ENCODE measurements at regions not wholly inside any gene's neighbourhood (a gene's known extent, or its start where the extent isn't known, plus 50 kb on each side); places are given as distances from the start of the nearest gene placed in this dataset.

GRCh38 chr17:52383493-52384100 lies 225.1 kb upstream of the CA10 start:
- Mint-ChIP-seq H3K9me3 (no peaks in the 10 kb centered on the region), H3K27me3 (no peaks in the 10 kb centered on the region), H3K36me3 (no peaks in the 10 kb centered on the region), H3K4me3 (no peak overlapping the region), H3K4me1 (no peaks in the 10 kb centered on the region), H3K27ac (no peak overlapping the region)
- peak; percentile 22 for DNase-seq
- CTCF ChIA-PET: no interaction called here

GRCh38 chr17:52378860-52379259 lies 220.3 kb upstream of the CA10 start:
- no peak overlapping the region for H3K4me3 Mint-ChIP-seq
- DNase-seq: no peak
- no peaks in the 10 kb centered on the region for H3K36me3 Mint-ChIP-seq
- no peak overlapping the region for H3K27ac Mint-ChIP-seq
- CTCF ChIA-PET: no interaction called here
- no peaks in the 10 kb centered on the region for H3K9me3 Mint-ChIP-seq
- H3K27me3 Mint-ChIP-seq: no peaks in the 10 kb centered on the region
- no peaks in the 10 kb centered on the region for H3K4me1 Mint-ChIP-seq

DNA sequence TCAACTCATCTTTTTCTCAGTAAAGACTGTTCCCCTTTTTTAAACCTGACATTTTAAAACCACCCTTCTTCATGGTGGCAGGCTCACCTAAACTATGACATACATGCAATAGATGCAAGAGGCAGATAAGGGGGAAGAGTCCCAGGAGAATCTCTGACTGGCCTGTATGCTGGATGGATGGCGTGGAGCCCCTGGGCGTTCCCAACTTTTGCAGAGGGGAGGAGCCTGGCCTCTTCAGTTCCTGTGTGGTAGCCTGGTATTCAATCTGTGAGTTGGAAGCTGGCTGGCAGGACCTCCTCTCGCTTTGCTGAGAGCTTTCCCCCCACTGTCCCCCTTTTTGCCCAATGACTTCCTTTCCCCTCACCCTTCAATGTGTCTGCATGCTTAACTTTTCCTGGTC lies 217.6 kb upstream of the CA10 start:
- H3K4me1 Mint-ChIP-seq: no peaks in the 10 kb centered on the region
- H3K9me3 Mint-ChIP-seq: no peaks in the 10 kb centered on the region
- no peak overlapping the region for H3K27ac Mint-ChIP-seq
- H3K27me3 Mint-ChIP-seq: no peaks in the 10 kb centered on the region
- no peak for DNase-seq
- CTCF ChIA-PET: no interaction called here
- H3K36me3 Mint-ChIP-seq: no peaks in the 10 kb centered on the region
- no peak overlapping the region for H3K4me3 Mint-ChIP-seq

GRCh38 chr17:52368886-52369285 lies 210.4 kb upstream of the CA10 start:
- Mint-ChIP-seq H3K27ac (no peak overlapping the region), H3K36me3 (no peaks in the 10 kb centered on the region), H3K4me1 (no peaks in the 10 kb centered on the region), H3K9me3 (no peaks in the 10 kb centered on the region), H3K4me3 (no peak overlapping the region), H3K27me3 (no peaks in the 10 kb centered on the region)
- CTCF ChIA-PET: no interaction called here
- no peak for DNase-seq

GRCh38 chr17:52357854-52358253 lies 199.3 kb upstream of the CA10 start:
- no peaks in the 10 kb centered on the region for H3K27me3 Mint-ChIP-seq
- no peak for DNase-seq
- H3K27ac Mint-ChIP-seq: no peak overlapping the region
- CTCF ChIA-PET: no interaction called here
- no peaks in the 10 kb centered on the region for H3K4me1 Mint-ChIP-seq
- no peaks in the 10 kb centered on the region for H3K36me3 Mint-ChIP-seq
- H3K9me3 Mint-ChIP-seq: peaks cover 17% of the 10 kb centered on the region
- no peak overlapping the region for H3K4me3 Mint-ChIP-seq

GRCh38 chr17:52336796-52337195 lies 178.3 kb upstream of the CA10 start:
- H3K27me3 Mint-ChIP-seq: no peaks in the 10 kb centered on the region
- no peak overlapping the region for H3K27ac Mint-ChIP-seq

DNA sequence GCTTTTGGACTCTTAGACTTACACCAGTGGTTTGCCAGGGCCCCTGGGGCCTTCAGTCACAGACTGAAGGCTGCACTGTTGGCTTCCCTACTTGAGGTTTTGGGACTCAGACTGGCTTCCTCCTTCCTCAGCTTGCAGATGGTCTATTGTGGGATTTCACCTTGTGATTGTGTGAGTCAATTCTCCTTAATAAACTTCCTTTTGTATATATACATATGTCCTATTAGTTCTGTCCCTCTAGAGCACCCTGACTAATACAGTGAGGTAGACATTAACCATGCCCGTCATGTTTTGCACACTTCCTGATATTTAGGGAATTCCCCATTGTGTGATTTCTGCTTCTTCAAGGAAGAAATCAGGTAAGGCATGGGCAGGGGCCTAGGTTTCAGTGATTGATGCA lies 147.8 kb upstream of the CA10 start:
- no peak overlapping the region for H3K4me3 Mint-ChIP-seq
- H3K4me1 Mint-ChIP-seq: no peaks in the 10 kb centered on the region
- no peaks in the 10 kb centered on the region for H3K27me3 Mint-ChIP-seq
- CTCF ChIA-PET: no interaction called here
- no peaks in the 10 kb centered on the region for H3K9me3 Mint-ChIP-seq
- DNase-seq: no peak
- H3K36me3 Mint-ChIP-seq: no peaks in the 10 kb centered on the region
- H3K27ac Mint-ChIP-seq: no peak overlapping the region

More at GRCh38 chr17:52336796-52337195, 178.3 kb upstream of the CA10 start:
- peaks cover 4% of the 10 kb centered on the region for H3K9me3 Mint-ChIP-seq
- DNase-seq: no peak
- no peaks in the 10 kb centered on the region for H3K36me3 Mint-ChIP-seq
- CTCF ChIA-PET: no interaction called here
- no peaks in the 10 kb centered on the region for H3K4me1 Mint-ChIP-seq
- no peak overlapping the region for H3K4me3 Mint-ChIP-seq

GRCh38 chr17:52298881-52299280 lies 140.4 kb upstream of the CA10 start:
- no peaks in the 10 kb centered on the region for H3K27me3 Mint-ChIP-seq
- CTCF ChIA-PET: no interaction called here

DNA sequence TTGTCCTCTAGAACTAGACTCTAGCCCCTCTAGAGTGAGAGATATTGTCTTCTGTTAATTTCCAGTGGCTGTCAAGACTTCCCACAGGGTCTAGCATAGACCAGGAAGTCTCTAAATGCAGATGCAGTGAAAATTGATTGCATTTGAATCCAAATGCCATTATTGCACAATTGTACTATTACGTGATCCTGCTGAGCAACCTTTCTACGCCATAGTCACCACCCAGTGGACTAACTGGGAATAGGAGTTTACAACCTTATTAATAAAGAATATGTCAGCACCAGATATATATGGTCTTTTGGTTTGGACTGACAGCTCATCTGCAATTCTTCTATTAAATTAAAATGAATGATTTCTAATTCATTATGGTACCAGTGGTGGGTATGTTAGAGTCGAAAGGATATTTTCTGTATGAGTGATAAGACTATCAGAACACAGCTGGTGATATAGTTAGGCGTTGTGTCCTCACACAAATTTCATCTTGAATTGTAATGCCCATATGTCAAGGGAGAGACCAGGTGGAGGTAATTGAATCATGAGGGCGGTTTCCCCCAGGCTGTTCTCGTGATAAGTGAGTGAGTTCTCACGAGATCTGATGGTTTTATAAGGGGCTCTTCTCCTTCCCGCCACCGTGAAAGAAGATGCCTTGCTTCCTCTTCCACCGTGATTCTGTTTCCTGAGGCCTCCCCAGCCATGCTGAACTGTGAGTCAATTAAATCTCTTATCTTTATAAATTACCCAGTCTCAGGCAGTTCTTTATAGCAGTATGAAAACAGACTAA lies 138.9 kb upstream of the CA10 start:
- no peaks in the 10 kb centered on the region for H3K4me1 Mint-ChIP-seq
- H3K4me3 Mint-ChIP-seq: no peak overlapping the region
- CTCF ChIA-PET: no interaction called here
- H3K36me3 Mint-ChIP-seq: no peaks in the 10 kb centered on the region
- no peak for DNase-seq
- no peaks in the 10 kb centered on the region for H3K27me3 Mint-ChIP-seq
- H3K27ac Mint-ChIP-seq: no peak overlapping the region
- H3K9me3 Mint-ChIP-seq: peaks cover 2% of the 10 kb centered on the region

More at GRCh38 chr17:52298881-52299280, 140.4 kb upstream of the CA10 start:
- Mint-ChIP-seq H3K27ac (no peak overlapping the region), H3K9me3 (no peaks in the 10 kb centered on the region), H3K4me1 (no peaks in the 10 kb centered on the region), H3K36me3 (no peaks in the 10 kb centered on the region), H3K4me3 (no peak overlapping the region)
- no peak for DNase-seq

DNA sequence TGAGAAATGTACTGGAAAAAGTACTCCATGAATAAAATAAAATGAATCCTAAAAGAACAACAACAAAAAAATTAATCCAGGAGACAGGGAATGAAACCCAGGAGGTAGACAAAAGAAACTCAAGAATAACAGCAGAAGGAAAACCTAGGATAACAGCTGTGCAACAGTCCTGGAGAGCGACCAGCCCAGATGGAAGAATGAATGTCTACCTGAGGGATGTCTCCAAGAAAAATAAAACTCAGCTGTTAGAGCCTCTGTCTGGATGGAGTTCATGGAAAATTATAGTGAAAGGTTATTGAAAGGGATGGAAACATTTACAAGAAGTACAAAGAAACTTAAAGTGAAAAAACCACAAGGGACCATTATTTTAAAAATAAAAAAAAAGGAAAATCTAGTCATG lies 135.8 kb upstream of the CA10 start:
- peaks cover 2% of the 10 kb centered on the region for H3K9me3 Mint-ChIP-seq
- no peaks in the 10 kb centered on the region for H3K4me1 Mint-ChIP-seq
- no peak for DNase-seq
- CTCF ChIA-PET: no interaction called here
- H3K27ac Mint-ChIP-seq: no peak overlapping the region
- H3K27me3 Mint-ChIP-seq: no peaks in the 10 kb centered on the region
- H3K4me3 Mint-ChIP-seq: no peak overlapping the region
- H3K36me3 Mint-ChIP-seq: no peaks in the 10 kb centered on the region

GRCh38 chr17:52287611-52288010 lies 129.1 kb upstream of the CA10 start:
- CTCF ChIA-PET: no interaction called here
- H3K4me3 Mint-ChIP-seq: no peak overlapping the region
- H3K9me3 Mint-ChIP-seq: peaks cover 3% of the 10 kb centered on the region
- DNase-seq: no peak
- H3K4me1 Mint-ChIP-seq: no peaks in the 10 kb centered on the region
- no peaks in the 10 kb centered on the region for H3K27me3 Mint-ChIP-seq
- no peak overlapping the region for H3K27ac Mint-ChIP-seq
- H3K36me3 Mint-ChIP-seq: no peaks in the 10 kb centered on the region

DNA sequence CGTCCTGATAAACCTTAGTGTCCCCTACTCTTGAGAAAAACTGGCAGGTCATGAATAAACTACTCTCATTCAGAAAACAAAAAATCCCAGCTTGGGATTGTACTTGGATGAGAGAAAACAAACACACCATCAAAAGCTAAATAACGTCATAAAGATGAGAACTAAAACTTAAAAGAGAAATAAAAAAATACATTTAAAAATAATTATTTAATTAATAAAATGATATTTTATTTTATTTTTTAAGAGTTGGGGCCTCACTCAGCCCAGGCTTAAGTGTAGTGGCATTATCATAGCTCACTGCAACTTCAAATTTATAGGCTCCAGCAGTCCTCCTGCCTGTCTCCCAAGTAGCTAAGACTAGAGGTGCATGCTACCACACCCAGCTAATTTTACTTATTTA lies 125.4 kb upstream of the CA10 start:
- CTCF ChIA-PET: no interaction called here
- no peak for DNase-seq
- Mint-ChIP-seq H3K9me3 (peaks cover 3% of the 10 kb centered on the region), H3K36me3 (no peaks in the 10 kb centered on the region), H3K4me3 (no peak overlapping the region), H3K4me1 (no peaks in the 10 kb centered on the region), H3K27me3 (no peaks in the 10 kb centered on the region), H3K27ac (no peak overlapping the region)

GRCh38 chr17:52276381-52277008 lies 118.0 kb upstream of the CA10 start:
- H3K27ac Mint-ChIP-seq: no peak overlapping the region
- H3K36me3 Mint-ChIP-seq: no peaks in the 10 kb centered on the region
- no peaks in the 10 kb centered on the region for H3K4me1 Mint-ChIP-seq
- no peak for DNase-seq
- H3K4me3 Mint-ChIP-seq: no peak overlapping the region
- no peaks in the 10 kb centered on the region for H3K9me3 Mint-ChIP-seq
- CTCF ChIA-PET: no interaction called here
- no peaks in the 10 kb centered on the region for H3K27me3 Mint-ChIP-seq

- H3K36me3 Mint-ChIP-seq: no peaks in the 10 kb centered on the region
- H3K4me1 Mint-ChIP-seq: no peaks in the 10 kb centered on the region
- CTCF ChIA-PET: no interaction called here
- H3K9me3 Mint-ChIP-seq: peaks cover 3% of the 10 kb centered on the region
- H3K27ac Mint-ChIP-seq: no peak overlapping the region
- DNase-seq: no peak
- H3K4me3 Mint-ChIP-seq: no peak overlapping the region
- H3K27me3 Mint-ChIP-seq: no peaks in the 10 kb centered on the region
These were observed 113.3 kb upstream of the CA10 start for GRCh38 chr17:52271781-52272180.

GRCh38 chr17:52255347-52255746 lies 96.8 kb upstream of the CA10 start:
- H3K4me1 Mint-ChIP-seq: no peaks in the 10 kb centered on the region
- H3K27me3 Mint-ChIP-seq: no peaks in the 10 kb centered on the region
- no peak overlapping the region for H3K4me3 Mint-ChIP-seq
- no peaks in the 10 kb centered on the region for H3K36me3 Mint-ChIP-seq
- CTCF ChIA-PET: no interaction called here
- H3K9me3 Mint-ChIP-seq: no peaks in the 10 kb centered on the region
- H3K27ac Mint-ChIP-seq: no peak overlapping the region
- no peak for DNase-seq
